ENCODE measurements at regions not wholly inside any gene's neighbourhood (a gene's known extent, or its start where the extent isn't known, plus 50 kb on each side); places are given as distances from the start of the nearest gene placed in this dataset.

- DNase-seq = no peak
These were observed 174.5 kb upstream of the PRNP start for GRCh38 chr20:4511776-4512175.

- DNase-seq = no peak
These were observed 176.3 kb upstream of the PRNP start for GRCh38 chr20:4509825-4510522.

GRCh38 chr20:4508773-4509172 lies 177.5 kb upstream of the PRNP start:
- no peak for DNase-seq

- no peak for DNase-seq
These were observed 179.0 kb upstream of the PRNP start for GRCh38 chr20:4507288-4507719.

GRCh38 chr20:4504814-4505213 lies 181.4 kb upstream of the PRNP start:
- no peak for DNase-seq

GRCh38 chr20:4502756-4503155 lies 183.5 kb upstream of the PRNP start:
- no peak for DNase-seq

GRCh38 chr20:4493386-4493785 lies 192.9 kb upstream of the PRNP start:
- no peak for DNase-seq

- DNase-seq = no peak
These were observed 194.6 kb upstream of the PRNP start for GRCh38 chr20:4491643-4492042.

- DNase-seq = no peak
These were observed 195.5 kb upstream of the PRNP start for GRCh38 chr20:4490606-4491280.

- no peak for DNase-seq
These were observed 196.2 kb upstream of the PRNP start for GRCh38 chr20:4490045-4490444.

- DNase-seq = no peak
These were observed 197.6 kb upstream of the PRNP start for GRCh38 chr20:4488407-4489339.

GRCh38 chr20:4484379-4484997 lies 201.8 kb upstream of the PRNP start:
- DNase-seq = no peak

GRCh38 chr20:4483961-4484360 lies 202.3 kb upstream of the PRNP start:
- DNase-seq = no peak

- no peak for DNase-seq
These were observed 202.8 kb upstream of the PRNP start for GRCh38 chr20:4483486-4483885.

GRCh38 chr20:4480104-4480503 lies 206.2 kb upstream of the PRNP start:
- DNase-seq = no peak

- DNase-seq = no peak
These were observed 209.3 kb upstream of the PRNP start for GRCh38 chr20:4476903-4477500.

GRCh38 chr20:4472906-4473305 lies 213.3 kb upstream of the PRNP start:
- DNase-seq = no peak

GRCh38 chr20:4471221-4471620 lies 215.0 kb upstream of the PRNP start:
- DNase-seq = no peak

GRCh38 chr20:4470375-4470774 lies 215.9 kb upstream of the PRNP start:
- no peak for DNase-seq

GRCh38 chr20:4469910-4470309 lies 216.3 kb upstream of the PRNP start:
- no peak for DNase-seq

- DNase-seq = no peak
These were observed 218.1 kb upstream of the PRNP start for GRCh38 chr20:4468114-4468513.

- no peak for DNase-seq
These were observed 216.9 kb upstream of the ADRA1D start for GRCh38 chr20:4465855-4466545.

Data from activated CD4-positive, alpha-beta T cell treated with anti-CD3 and anti-CD28 coated beads, Interleukin-2, Interleukin-6, amounts not matched to agents 100 ng/mL and 50 ng/mL, durations not matched to agents 16 hours and 8 hours (primary cell).